BE2C (cell line): ENCODE measurements at regions not wholly inside any gene's neighbourhood (a gene's known extent, or its start where the extent isn't known, plus 50 kb on each side); places are given as distances from the start of the nearest gene placed in this dataset.
"Not testable (repeated sequence)": the region's sequence is repeated elsewhere in the genome, so short reads cannot be mapped to it uniquely, and the experiment has no call there.

ENCODE experiments used
- DNase-seq: peaks from one replicate; pipeline ENCODE4 v3.0.0-alpha.2; 2020
- H3K27me3 ChIP-seq: fragments of 250-450 bp; sonication (Bioruptor Pico); 2 replicates; pipeline ENCODE4 v1.5.1; 2020; ENCODE audit warnings: mild to moderate bottlenecking
- H3K36me3 ChIP-seq: fragments of 250-450 bp; sonication (Bioruptor Pico); 2 replicates; pipeline ENCODE4 v1.5.1; 2020; ENCODE audit warnings: mild to moderate bottlenecking
- H3K4me1 ChIP-seq: fragments of 250-450 bp; sonication (Bioruptor Pico); 2 replicates; pipeline ENCODE4 v1.5.1; 2020
- H3K4me3 ChIP-seq: 2 replicates; pipeline ENCODE4 v1.5.1; 2011; ENCODE audit warnings: low read depth, low read length
- H3K9me3 ChIP-seq: fragments of 250-450 bp; sonication (Bioruptor Pico); 2 replicates; pipeline ENCODE4 v1.5.1; 2020
- CTCF ChIP-seq: IDR thresholded peaks from 2 replicates; pipeline ENCODE4 v1.5.1; 2012; ENCODE audit warnings: mild to moderate bottlenecking, low read depth, low read length

GRCh38 chr2:167787021-167787420, 460.4 kb downstream of the STK39 start:
- H3K27me3 ChIP-seq: no peaks in the 10 kb centered on the region
- DNase-seq: no peak
- no peak for TF ChIP-seq CTCF
- H3K4me3 ChIP-seq: no peak overlapping the region
- H3K9me3 ChIP-seq: no peaks in the 10 kb centered on the region
- no peaks in the 10 kb centered on the region for H3K36me3 ChIP-seq
- H3K4me1 ChIP-seq: no peaks in the 10 kb centered on the region

DNA sequence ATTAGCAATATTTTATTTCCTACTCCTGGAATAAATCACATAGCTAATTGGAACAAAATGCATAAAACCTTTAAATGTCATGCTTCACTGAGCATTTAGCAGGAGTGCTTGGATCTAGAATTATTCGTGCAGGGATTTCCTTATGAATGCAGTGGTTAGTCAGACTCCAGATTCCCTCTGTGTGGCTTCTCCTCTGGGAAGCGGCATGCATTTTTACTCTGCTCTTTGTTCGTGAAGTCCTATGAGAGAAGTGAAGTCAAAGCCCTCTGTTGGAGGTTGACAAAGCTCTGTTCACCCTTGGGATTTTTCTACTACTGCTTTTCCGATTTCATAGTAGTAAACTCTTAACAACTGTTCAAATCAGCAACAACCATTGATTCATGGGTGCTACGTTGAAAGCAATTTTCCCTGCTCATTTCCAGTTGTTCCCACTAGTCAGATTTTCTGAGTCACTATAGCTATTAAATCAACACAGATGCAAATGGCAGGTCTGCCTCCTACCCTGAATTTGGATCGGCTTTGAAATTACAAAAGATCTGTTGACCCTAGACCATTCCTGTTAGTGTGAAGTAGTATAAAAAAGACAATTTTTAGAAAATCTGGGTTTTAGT, 461.7 kb downstream of the STK39 start:
- DNase-seq: no peak
- TF ChIP-seq CTCF: no peak
- Histone ChIP-seq H3K36me3 (no peaks in the 10 kb centered on the region), H3K9me3 (no peaks in the 10 kb centered on the region), H3K4me3 (no peak overlapping the region), H3K4me1 (no peaks in the 10 kb centered on the region), H3K27me3 (no peaks in the 10 kb centered on the region)

DNA sequence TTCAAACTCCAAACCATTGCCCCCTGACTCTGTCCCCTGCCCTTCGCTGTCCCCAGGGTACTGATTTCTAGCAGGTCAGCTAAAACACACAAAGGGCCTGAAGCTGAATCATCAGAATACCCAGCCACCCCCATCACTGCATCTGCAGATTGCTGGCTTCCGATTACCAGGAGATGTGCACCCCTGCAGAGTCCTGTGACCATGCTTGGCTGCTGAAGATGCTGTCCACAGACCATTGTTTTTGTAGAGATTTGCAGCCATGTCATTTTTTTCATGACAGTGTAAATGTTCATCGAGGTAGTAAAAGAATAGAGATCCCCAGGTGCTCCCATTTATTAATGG, 463.3 kb downstream of the STK39 start:
- TF ChIP-seq CTCF: no peak
- no peaks in the 10 kb centered on the region for H3K27me3 ChIP-seq
- no peaks in the 10 kb centered on the region for H3K36me3 ChIP-seq
- H3K4me3 ChIP-seq: no peak overlapping the region
- no peaks in the 10 kb centered on the region for H3K9me3 ChIP-seq
- no peaks in the 10 kb centered on the region for H3K4me1 ChIP-seq
- DNase-seq: no peak

DNA sequence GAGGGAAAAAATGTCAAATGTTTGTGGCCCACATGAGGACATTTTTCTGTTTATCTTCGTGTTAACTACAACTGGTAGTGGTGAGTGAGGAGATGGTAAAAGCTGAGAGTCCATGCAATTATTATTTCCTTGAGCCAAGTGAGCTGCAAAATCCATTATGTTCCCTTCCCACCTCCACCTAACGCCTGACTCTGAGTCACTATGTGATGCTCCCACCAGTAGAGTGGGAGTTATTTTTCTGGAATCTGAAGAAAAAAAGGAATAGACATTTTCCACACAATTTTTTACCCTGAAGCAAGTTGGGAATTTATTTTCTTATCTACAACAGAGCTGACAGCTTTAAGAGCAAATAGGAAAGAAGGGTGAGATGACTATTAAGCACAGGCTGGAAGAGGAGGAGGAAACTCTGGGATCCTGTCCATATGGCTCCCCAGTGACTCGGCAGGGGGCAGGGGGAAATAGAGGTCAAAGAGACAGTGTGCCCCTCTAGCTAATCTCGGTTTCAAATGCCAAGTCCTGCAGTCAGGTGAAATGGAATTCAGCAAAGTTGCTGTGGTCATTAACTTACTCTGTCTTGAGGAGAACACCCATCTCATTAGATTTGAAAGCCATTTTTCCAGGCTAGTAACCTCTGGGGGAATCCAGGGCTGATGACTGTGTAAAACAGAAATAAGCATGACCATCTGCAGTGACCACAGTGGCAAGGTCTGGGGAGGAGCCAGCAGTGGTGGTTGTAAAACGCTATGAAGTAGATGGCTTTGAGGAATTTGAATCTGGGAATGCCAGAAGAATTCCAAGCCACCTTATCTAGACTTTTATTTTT, 463.9 kb downstream of the STK39 start:
- Histone ChIP-seq H3K9me3 (no peaks in the 10 kb centered on the region), H3K36me3 (no peaks in the 10 kb centered on the region), H3K27me3 (no peaks in the 10 kb centered on the region), H3K4me1 (no peaks in the 10 kb centered on the region), H3K4me3 (no peak overlapping the region)
- no peak for DNase-seq
- no peak for TF ChIP-seq CTCF

- not testable (repeated sequence) for H3K4me3 ChIP-seq, H3K9me3 ChIP-seq, DNase-seq, H3K27me3 ChIP-seq, H3K4me1 ChIP-seq, H3K36me3 ChIP-seq
Observed at GRCh38 chr2:167781629-167782028, 465.8 kb downstream of the STK39 start.

DNA sequence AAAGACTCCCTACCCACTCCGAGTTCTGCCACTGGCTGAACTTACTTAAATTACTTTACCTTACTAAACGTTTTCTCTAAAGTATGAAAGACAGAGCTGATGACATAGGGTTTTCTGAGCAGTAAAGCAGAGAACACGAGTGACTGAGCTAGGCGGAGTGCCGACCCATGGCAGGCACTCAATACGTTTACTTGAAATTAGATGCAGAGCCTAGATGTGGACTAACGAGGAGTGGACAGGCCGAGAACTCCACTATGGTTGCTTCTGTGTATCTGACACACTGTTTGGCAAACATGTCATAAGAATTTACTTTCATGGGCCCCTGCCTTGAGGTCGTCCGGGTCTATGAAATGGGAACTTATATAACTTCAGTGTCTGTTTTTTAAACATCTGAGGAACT, 471.0 kb downstream of the STK39 start:
- Histone ChIP-seq H3K4me1 (no peaks in the 10 kb centered on the region), H3K9me3 (no peaks in the 10 kb centered on the region), H3K27me3 (no peaks in the 10 kb centered on the region), H3K36me3 (no peaks in the 10 kb centered on the region), H3K4me3 (no peak overlapping the region)
- TF ChIP-seq CTCF: no peak
- DNase-seq: no peak
